ENCODE measurements at regions not wholly inside any gene's neighbourhood (a gene's known extent, or its start where the extent isn't known, plus 50 kb on each side); places are given as distances from the start of the nearest gene placed in this dataset.

DNA sequence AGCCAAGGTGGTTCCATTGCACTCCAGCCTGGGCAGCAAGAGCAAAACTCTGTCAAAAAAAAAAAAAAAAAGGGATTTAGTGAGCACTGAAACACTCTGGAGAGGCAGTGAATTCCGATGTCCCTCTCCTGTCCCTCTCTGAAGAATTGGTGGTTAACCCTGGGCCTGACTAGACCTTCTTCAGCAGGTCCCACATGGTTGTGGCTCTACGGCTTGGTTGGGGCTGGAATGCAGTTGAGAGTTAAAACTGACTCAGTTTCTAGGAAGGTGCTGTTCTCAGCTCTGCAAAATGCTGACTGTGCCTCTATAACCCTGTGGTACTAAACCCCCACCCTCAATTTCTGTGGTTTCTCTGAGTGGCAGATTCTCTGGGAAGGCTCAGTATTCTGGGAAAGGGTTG lies 173.3 kb downstream of the SEC16B start:
- TF ChIP-seq, protein P1, sequence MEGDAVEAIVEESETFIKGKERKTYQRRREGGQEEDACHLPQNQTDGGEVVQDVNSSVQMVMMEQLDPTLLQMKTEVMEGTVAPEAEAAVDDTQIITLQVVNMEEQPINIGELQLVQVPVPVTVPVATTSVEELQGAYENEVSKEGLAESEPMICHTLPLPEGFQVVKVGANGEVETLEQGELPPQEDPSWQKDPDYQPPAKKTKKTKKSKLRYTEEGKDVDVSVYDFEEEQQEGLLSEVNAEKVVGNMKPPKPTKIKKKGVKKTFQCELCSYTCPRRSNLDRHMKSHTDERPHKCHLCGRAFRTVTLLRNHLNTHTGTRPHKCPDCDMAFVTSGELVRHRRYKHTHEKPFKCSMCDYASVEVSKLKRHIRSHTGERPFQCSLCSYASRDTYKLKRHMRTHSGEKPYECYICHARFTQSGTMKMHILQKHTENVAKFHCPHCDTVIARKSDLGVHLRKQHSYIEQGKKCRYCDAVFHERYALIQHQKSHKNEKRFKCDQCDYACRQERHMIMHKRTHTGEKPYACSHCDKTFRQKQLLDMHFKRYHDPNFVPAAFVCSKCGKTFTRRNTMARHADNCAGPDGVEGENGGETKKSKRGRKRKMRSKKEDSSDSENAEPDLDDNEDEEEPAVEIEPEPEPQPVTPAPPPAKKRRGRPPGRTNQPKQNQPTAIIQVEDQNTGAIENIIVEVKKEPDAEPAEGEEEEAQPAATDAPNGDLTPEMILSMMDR (IDR thresholded peaks at IDR 0.05) = no peak

DNA sequence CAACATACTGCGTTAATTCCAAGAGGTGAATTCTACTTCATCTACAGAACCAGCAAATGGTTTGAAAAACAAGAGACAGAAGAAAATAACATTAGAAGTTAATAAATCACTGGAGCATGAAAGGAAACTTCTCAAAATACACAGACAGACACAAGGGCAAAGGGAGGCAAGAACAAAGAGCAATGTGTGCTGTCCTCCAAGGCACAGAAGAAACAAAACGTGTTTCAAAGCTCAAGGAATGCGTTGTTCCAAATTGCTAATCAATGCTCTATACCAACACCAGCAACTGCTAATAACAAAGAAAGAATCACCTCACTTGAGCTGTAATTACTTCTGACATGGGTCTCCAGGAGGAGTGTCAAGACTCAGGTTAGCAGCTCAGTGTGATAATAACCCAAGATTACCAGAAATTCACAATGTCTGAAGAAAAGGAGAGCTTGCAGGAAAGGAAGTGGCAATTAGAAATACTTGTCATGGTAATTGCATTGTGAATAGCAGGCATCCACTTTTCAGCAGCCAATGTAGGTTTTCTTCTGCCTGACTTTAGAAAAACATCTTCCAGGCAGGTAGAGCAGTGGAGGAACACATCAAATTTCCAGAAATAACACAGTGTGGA lies 175.4 kb downstream of the SEC16B start:
- intact Hi-C loops (cut with DNase I, micrococcal nuclease) = no loop called here
- no peak overlapping the region for H3K4me3 ChIP-seq
- H3K36me3 ChIP-seq (ENCODE audit: low read depth) = no peaks in the 10 kb centered on the region
- H3K9me3 ChIP-seq = no peaks in the 10 kb centered on the region
- H3K4me1 ChIP-seq (ENCODE audit: low read depth) = no peaks in the 10 kb centered on the region
- TF ChIP-seq, protein P1 (IDR thresholded peaks at IDR 0.05) = no peak
- ATAC-seq (no peak), DNase-seq (no peak)

More for the DNA sequence above, 173.3 kb downstream of the SEC16B start:
- DNase-seq (no peak), ATAC-seq (no peak)
- H3K36me3 ChIP-seq (ENCODE audit: low read depth) = no peaks in the 10 kb centered on the region
- H3K4me1 ChIP-seq (ENCODE audit: low read depth) = no peaks in the 10 kb centered on the region
- intact Hi-C loops (cut with DNase I, micrococcal nuclease) = no loop called here
- H3K9me3 ChIP-seq = no peaks in the 10 kb centered on the region
- no peak overlapping the region for H3K4me3 ChIP-seq

DNA sequence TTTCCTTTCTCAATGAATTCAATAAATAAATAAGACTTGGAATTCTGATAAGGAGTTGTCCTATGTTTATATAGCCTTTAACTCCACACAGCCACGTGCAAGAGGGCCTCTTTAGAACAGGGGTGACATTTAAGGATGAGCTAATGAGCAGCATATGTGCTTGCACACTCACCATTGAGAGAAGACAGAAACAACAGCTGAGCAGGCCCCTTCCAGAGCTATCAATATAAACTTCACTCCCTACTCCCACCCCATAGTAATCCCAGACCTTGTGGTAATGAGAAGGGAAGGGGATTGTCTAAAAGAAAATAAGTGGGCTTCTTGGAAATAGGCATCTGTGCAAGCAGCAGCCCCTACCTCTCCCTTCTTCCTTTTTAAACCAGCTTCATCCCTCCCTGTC lies 176.0 kb downstream of the SEC16B start:
- intact Hi-C loops (cut with DNase I, micrococcal nuclease) = no loop called here
- H3K36me3 ChIP-seq (ENCODE audit: low read depth) = no peaks in the 10 kb centered on the region
- TF ChIP-seq, protein P1 (IDR thresholded peaks at IDR 0.05) = no peak
- H3K4me3 ChIP-seq = no peak overlapping the region
- DNase-seq (no peak), ATAC-seq (no peak)
- no peaks in the 10 kb centered on the region for H3K4me1 ChIP-seq (ENCODE audit: low read depth)
- H3K9me3 ChIP-seq = no peaks in the 10 kb centered on the region

DNA sequence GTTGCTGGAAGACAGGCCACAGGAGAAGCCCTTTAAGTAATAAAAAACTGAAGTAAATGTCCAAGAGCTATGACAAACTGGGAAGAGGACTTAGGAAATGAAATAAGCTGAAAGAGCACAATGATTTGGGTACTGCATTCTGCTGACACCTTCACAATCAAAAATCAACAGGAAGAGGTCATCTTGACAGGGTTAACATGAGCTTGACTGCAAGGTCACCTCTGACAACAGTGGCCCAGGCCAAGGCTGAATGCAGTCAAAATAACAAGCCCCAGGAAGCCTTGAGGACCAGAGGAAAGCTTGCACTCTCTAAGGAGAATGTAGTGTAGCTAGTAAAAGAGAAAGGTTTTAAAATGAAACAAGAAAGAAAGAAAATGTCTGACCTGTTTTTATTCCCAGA lies 179.3 kb downstream of the SEC16B start:
- Histone ChIP-seq H3K9me3 (no peaks in the 10 kb centered on the region), H3K36me3 (ENCODE audit: low read depth) (no peaks in the 10 kb centered on the region), H3K4me1 (ENCODE audit: low read depth) (no peaks in the 10 kb centered on the region), H3K4me3 (no peak overlapping the region)
- intact Hi-C loops (cut with DNase I, micrococcal nuclease) = no loop called here
- TF ChIP-seq, protein P1 (IDR thresholded peaks at IDR 0.05) = no peak
- DNase-seq = no peak
- no peak for ATAC-seq

DNA sequence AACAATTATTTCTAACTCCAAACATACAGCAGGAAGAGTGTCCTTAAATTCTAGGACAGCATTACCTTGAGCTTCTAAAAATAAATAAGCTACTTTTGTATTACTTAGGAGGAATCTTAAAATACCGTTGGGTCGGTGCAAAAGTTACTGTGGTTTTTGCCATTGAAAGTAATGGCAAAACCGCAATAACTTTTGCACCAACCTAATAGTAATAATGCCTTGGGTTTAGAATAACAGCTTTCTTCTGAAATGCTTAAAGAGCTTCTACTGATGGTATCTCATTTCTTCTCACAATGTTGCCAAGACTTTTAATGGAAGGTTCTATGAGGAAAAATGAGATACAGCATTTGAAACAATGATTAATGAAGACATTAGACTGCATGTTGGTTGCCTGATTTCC lies 179.9 kb downstream of the SEC16B start:
- no peak for DNase-seq
- no peaks in the 10 kb centered on the region for H3K9me3 ChIP-seq
- TF ChIP-seq, protein P1 (IDR thresholded peaks at IDR 0.05) = no peak
- no peak overlapping the region for H3K4me3 ChIP-seq
- no peaks in the 10 kb centered on the region for H3K36me3 ChIP-seq (ENCODE audit: low read depth)
- intact Hi-C loops (cut with DNase I, micrococcal nuclease) = no loop called here
- H3K4me1 ChIP-seq (ENCODE audit: low read depth) = no peaks in the 10 kb centered on the region
- ATAC-seq = no peak
